CD4-positive, alpha-beta T cell (primary cell): ENCODE measurements at regions not wholly inside any gene's neighbourhood (a gene's known extent, or its start where the extent isn't known, plus 50 kb on each side); places are given as distances from the start of the nearest gene placed in this dataset.

Experiments
- ATAC-seq: fragments of 200-7000 bp; cut with Tn5 transposase; one replicate; pipeline ENCODE4 v1.10.0; 2022; ENCODE audit warnings: mild to moderate bottlenecking; ENCODE audit not compliant: poor library complexity
- CTCF ChIA-PET: fragments of 350-600 bp; sonication (Branson Sonifier 250); formaldehyde crosslinking; loops from one replicate; lab custom pipeline; 2021; ENCODE audit warnings: antibody characterized with exemption, inconsistent platforms; lab: Charles Lee
- POLR2A ChIA-PET: fragments of 350-600 bp; sonication (Branson Sonifier 250); formaldehyde crosslinking; loops from one replicate; lab custom pipeline; 2021; ENCODE audit warnings: antibody characterized with exemption, inconsistent platforms; lab: Charles Lee
- DNase-seq, 14 experiments: peaks; one replicate each; pipeline ENCODE4 v3.0.0-alpha.2; 2013 to 2020; ENCODE audit warnings: mixed read lengths in 2 of 14
- H3K27ac ChIP-seq, 2 donors: one replicate each; pipeline versions ENCODE4 v1.5.1 to v1.7.0; 2013; ENCODE audit warnings: low read length in 2 of 2, low read depth in 1 of 2, mild to moderate bottlenecking in 1 of 2
- H3K27me3 ChIP-seq, 2 experiments: 1 replicate in 1 of 2; 2 replicates in 1 of 2; pipeline versions ENCODE4 v1.6.1 to v1.7.0; 2013; ENCODE audit warnings: low read length in 2 of 2, control low read depth in 1 of 2, mild to moderate bottlenecking in 1 of 2, moderate library complexity in 1 of 2; ENCODE audit not compliant: insufficient read depth in 2 of 2, control insufficient read depth in 1 of 2
- H3K36me3 ChIP-seq: one replicate; pipeline ENCODE4 v1.6.1; 2013; ENCODE audit warnings: low read length, control low read depth; ENCODE audit not compliant: insufficient read depth
- H3K4me1 ChIP-seq: one replicate; pipeline ENCODE4 v1.6.1; 2013; ENCODE audit warnings: low read length, control low read depth; ENCODE audit not compliant: insufficient read depth
- H3K4me3 ChIP-seq: one replicate; pipeline ENCODE4 v1.5.1; 2013; ENCODE audit warnings: mild to moderate bottlenecking, low read length, moderate library complexity
- H3K9me3 ChIP-seq, 2 experiments: 1 replicate in 1 of 2; 2 replicates in 1 of 2; pipeline versions ENCODE4 v1.6.1 to v1.7.0; 2013; ENCODE audit warnings: low read length in 2 of 2, mild to moderate bottlenecking in 2 of 2, control low read depth in 1 of 2, moderate library complexity in 1 of 2; ENCODE audit not compliant: control insufficient read depth in 1 of 2, insufficient read depth in 1 of 2
- H3K27ac Mint-ChIP-seq: one replicate; pipeline ENCODE4 v1.8.0; 2020; ENCODE audit warnings: mixed read lengths
- H3K27me3 Mint-ChIP-seq: one replicate; pipeline ENCODE4 v1.8.0; 2021; ENCODE audit warnings: mixed read lengths
- H3K36me3 Mint-ChIP-seq: one replicate; pipeline ENCODE4 v1.8.0; 2021; ENCODE audit warnings: low read depth, mixed read lengths
- H3K4me1 Mint-ChIP-seq: one replicate; pipeline ENCODE4 v1.8.0; 2021; ENCODE audit warnings: low read depth, mixed read lengths
- H3K4me3 Mint-ChIP-seq: one replicate; pipeline ENCODE4 v1.8.0; 2020; ENCODE audit warnings: mild to moderate bottlenecking, mixed read lengths
- H3K9me3 Mint-ChIP-seq: one replicate; pipeline ENCODE4 v1.8.0; 2020; ENCODE audit warnings: mixed read lengths
- CTCF ChIP-seq: fragments of 200-600 bp; IDR thresholded peaks from one replicate; pipeline ENCODE4 v1.8.0; 2022; ENCODE audit warnings: antibody characterized with exemption, mild to moderate bottlenecking
- intact Hi-C, 2 experiments: fragments of 100-400 bp; cut with DNase I in 1 of 2; cut with micrococcal nuclease in 1 of 2; formaldehyde crosslinking; loops; one replicate each; pipeline versions ENCODE4 v1.15.1 to v1.9.0; 2023 to 2025; cut with DNase I, micrococcal nuclease

GRCh38 chr2:41989501-41990180 lies 58.2 kb upstream of the PKDCC start:
- Histone ChIP-seq H3K4me1 (no peaks in the 10 kb centered on the region), H3K4me3 (no peak overlapping the region), H3K9me3 (no peaks in the 10 kb centered on the region), H3K27me3 (peaks cover 8 to 9% of the 10 kb centered on the region in 2 experiments), H3K36me3 (no peaks in the 10 kb centered on the region), H3K27ac (no peak overlapping the region)
- ChIA-PET CTCF (no interaction called here), POLR2A (no interaction called here)
- ATAC-seq: no peak
- no peak for TF ChIP-seq CTCF
- Mint-ChIP-seq H3K4me1 (no peaks in the 10 kb centered on the region), H3K27me3 (peaks cover 43% of the 10 kb centered on the region), H3K27ac (no peak overlapping the region), H3K9me3 (no peaks in the 10 kb centered on the region), H3K36me3 (no peaks in the 10 kb centered on the region), H3K4me3 (no peak overlapping the region)
- intact Hi-C loops: no loop called here
- no peak for DNase-seq

- H3K9me3 Mint-ChIP-seq: no peaks in the 10 kb centered on the region
- Histone ChIP-seq H3K27ac (no peak overlapping the region), H3K36me3 (no peaks in the 10 kb centered on the region), H3K9me3 (peaks cover 0 to 5% of the 10 kb centered on the region in 2 experiments), H3K4me3 (no peak overlapping the region), H3K27me3 (peaks cover 8 to 9% of the 10 kb centered on the region in 2 experiments), H3K4me1 (no peaks in the 10 kb centered on the region)
- no peaks in the 10 kb centered on the region for H3K4me1 Mint-ChIP-seq
- H3K27ac Mint-ChIP-seq: no peak overlapping the region
- no peaks in the 10 kb centered on the region for H3K36me3 Mint-ChIP-seq
- no peak for TF ChIP-seq CTCF
- H3K4me3 Mint-ChIP-seq: no peak overlapping the region
- peaks cover 42% of the 10 kb centered on the region for H3K27me3 Mint-ChIP-seq
- CTCF ChIA-PET: no interaction called here
- POLR2A ChIA-PET: no interaction called here
- ATAC-seq (no peak), DNase-seq (no peak)
- intact Hi-C loops: no loop called here
Observed at GRCh38 chr2:41990245-41990644, 57.6 kb upstream of the PKDCC start.

- no peaks in the 10 kb centered on the region for H3K36me3 ChIP-seq
- H3K4me3 Mint-ChIP-seq: no peak overlapping the region
- H3K4me1 Mint-ChIP-seq: no peaks in the 10 kb centered on the region
- TF ChIP-seq CTCF: no peak
- intact Hi-C loops: no loop called here
- no peak overlapping the region for H3K27ac Mint-ChIP-seq
- ChIA-PET POLR2A (no interaction called here), CTCF (no interaction called here)
- no peak overlapping the region for H3K4me3 ChIP-seq
- no peak for ATAC-seq
- no peak for DNase-seq
- peaks cover 0 to 7% of the 10 kb centered on the region in 2 experiments for H3K9me3 ChIP-seq
- peaks cover 8 to 9% of the 10 kb centered on the region in 2 experiments for H3K27me3 ChIP-seq
- H3K9me3 Mint-ChIP-seq: no peaks in the 10 kb centered on the region
- H3K36me3 Mint-ChIP-seq: no peaks in the 10 kb centered on the region
- peaks cover 38% of the 10 kb centered on the region for H3K27me3 Mint-ChIP-seq
- H3K4me1 ChIP-seq: no peaks in the 10 kb centered on the region
- H3K27ac ChIP-seq: no peak overlapping the region
Observed at GRCh38 chr2:41990688-41991087, 57.1 kb upstream of the PKDCC start.
